Neuronal stem cell (in vitro differentiated cells): ENCODE measurements at regions not wholly inside any gene's neighbourhood (a gene's known extent, or its start where the extent isn't known, plus 50 kb on each side); places are given as distances from the start of the nearest gene placed in this dataset.
A peak's percentile ranks its signal among the peaks of the same experiment; 100 is the strongest.

ENCODE experiments used
- DNase-seq: peaks from one replicate; pipeline ENCODE4 v3.0.0-alpha.2; 2013; ENCODE audit warnings: low spot score
- H2AFZ ChIP-seq: one replicate; pipeline ENCODE4 v1.6.1; 2013; ENCODE audit warnings: mild to moderate bottlenecking, low read length, inconsistent platforms
- H2AK5ac ChIP-seq: 2 replicates; pipeline ENCODE4 v1.6.1; 2013; ENCODE audit warnings: low read depth, mild to moderate bottlenecking, inconsistent platforms, low read length, moderate library complexity, mixed read lengths
- H2BK120ac ChIP-seq: 2 replicates; pipeline ENCODE4 v1.6.1; 2013; ENCODE audit warnings: low read depth, mild to moderate bottlenecking, inconsistent platforms, low read length, moderate library complexity, mixed read lengths
- H2BK12ac ChIP-seq: one replicate; pipeline ENCODE4 v1.6.1; 2013; ENCODE audit warnings: low read length, inconsistent platforms
- H2BK15ac ChIP-seq: 2 replicates; pipeline ENCODE4 v1.6.1; 2013; ENCODE audit warnings: mild to moderate bottlenecking, low read length, inconsistent platforms, mixed read lengths
- H2BK5ac ChIP-seq: one replicate; pipeline ENCODE4 v1.6.1; 2013; ENCODE audit warnings: inconsistent platforms, mild to moderate bottlenecking, low read length, moderate library complexity
- H3K14ac ChIP-seq: one replicate; pipeline ENCODE4 v1.6.1; 2013; ENCODE audit warnings: low read length, inconsistent platforms
- H3K18ac ChIP-seq: 2 replicates; pipeline ENCODE4 v1.6.1; 2013; ENCODE audit warnings: low read length, inconsistent platforms
- H3K23ac ChIP-seq: 2 replicates; pipeline ENCODE4 v1.6.1; 2013; ENCODE audit warnings: low read depth, mild to moderate bottlenecking, mixed read lengths, low read length, inconsistent platforms; ENCODE audit not compliant: poor library complexity
- H3K27ac ChIP-seq: replicated peaks from 3 replicates; pipeline ENCODE4 v1.5.1; 2013; ENCODE audit warnings: low read length, inconsistent platforms
- H3K27me3 ChIP-seq, 3 experiments: 2 replicates each; pipeline ENCODE4 v1.6.1; 2013; ENCODE audit warnings: low read length in 3 of 3, mild to moderate bottlenecking in 2 of 3, inconsistent platforms in 1 of 3, low read depth in 1 of 3, mixed read lengths in 1 of 3, moderate library complexity in 1 of 3; ENCODE audit not compliant: control insufficient read depth in 3 of 3, insufficient read depth in 3 of 3
- H3K36me3 ChIP-seq, 2 donors: replicated peaks in 1 of 2; 2 replicates each; pipeline ENCODE4 v1.6.1; 2013; ENCODE audit warnings: low read length in 2 of 2; ENCODE audit not compliant: control insufficient read depth in 2 of 2, insufficient read depth in 2 of 2
- H3K4ac ChIP-seq: 2 replicates; pipeline ENCODE4 v1.6.1; 2013; ENCODE audit warnings: inconsistent platforms, mild to moderate bottlenecking, low read length, moderate library complexity
- H3K4me1 ChIP-seq, 2 donors: 1 replicate in 1 of 2; 2 replicates in 1 of 2; pipeline ENCODE4 v1.6.1; 2013; ENCODE audit warnings: low read length in 2 of 2, low read depth in 1 of 2; ENCODE audit not compliant: control insufficient read depth in 2 of 2, insufficient read depth in 1 of 2
- H3K4me2 ChIP-seq: one replicate; pipeline ENCODE4 v1.6.1; 2013; ENCODE audit warnings: mild to moderate bottlenecking, low read length, inconsistent platforms; ENCODE audit not compliant: insufficient read depth, poor library complexity, severe bottlenecking
- H3K4me3 ChIP-seq, 2 donors: 2 replicates each; pipeline ENCODE4 v1.5.1; 2013; ENCODE audit warnings: low read length in 2 of 2, mild to moderate bottlenecking in 2 of 2, inconsistent platforms in 1 of 2, moderate library complexity in 1 of 2
- H3K79me1 ChIP-seq: one replicate; pipeline ENCODE4 v1.6.1; 2013; ENCODE audit warnings: low read depth, mild to moderate bottlenecking, inconsistent platforms, low read length, moderate library complexity
- H3K9ac ChIP-seq: one replicate; pipeline ENCODE4 v1.6.1; 2013; ENCODE audit warnings: mild to moderate bottlenecking, low read depth, low read length, inconsistent platforms; ENCODE audit not compliant: poor library complexity
- H3K9me3 ChIP-seq, 2 donors: replicated peaks in 1 of 2; 2 replicates each; pipeline versions ENCODE3 to v1.6.1; 2013; ENCODE audit warnings: low read length in 2 of 2, mild to moderate bottlenecking in 2 of 2, inconsistent platforms in 1 of 2, low read depth in 1 of 2, mixed read lengths in 1 of 2, moderate library complexity in 1 of 2; ENCODE audit not compliant: control insufficient read depth in 2 of 2, insufficient read depth in 1 of 2
- H4K8ac ChIP-seq: one replicate; pipeline ENCODE4 v1.6.1; 2013; ENCODE audit warnings: low read depth, mild to moderate bottlenecking, inconsistent platforms, low read length, moderate library complexity
- H4K91ac ChIP-seq: one replicate; pipeline ENCODE4 v1.6.1; 2013; ENCODE audit warnings: low read length, low read depth, mild to moderate bottlenecking, inconsistent platforms; ENCODE audit not compliant: poor library complexity
- WGBS, 2 donors: extraction: QIAGEN DNeasy Blood & Tissue Kit; methylation state at CpG; one replicate each; pipeline ENCODE4 v1.1.7; 2013; ENCODE audit warnings: missing lambda C conversion rate in 2 of 2, mixed read lengths in 1 of 2; ENCODE audit not compliant: insufficient read length in 2 of 2, insufficient replicate concordance in 1 of 2; ENCODE audit errors: extremely low coverage in 2 of 2; 5-methylcytosine and 5-hydroxymethylcytosine counted together

GRCh38 chr2:11045294-11045693 lies 110.0 kb upstream of the SLC66A3 start:
- H3K23ac ChIP-seq: no peak overlapping the region
- H3K4me1 ChIP-seq: peaks cover under 1 to 3% of the 10 kb centered on the region in 2 donors
- no peak overlapping the region for H2AK5ac ChIP-seq
- H3K4me2 ChIP-seq: no peak overlapping the region
- H3K27me3 ChIP-seq: peaks cover 0 to 4% (median 0%) of the 10 kb centered on the region in 3 experiments
- H2BK15ac ChIP-seq: no peak overlapping the region
- H3K79me1 ChIP-seq: no peaks in the 10 kb centered on the region
- H4K8ac ChIP-seq: no peak overlapping the region
- H2AFZ ChIP-seq: no peak overlapping the region
- no peak overlapping the region for H3K14ac ChIP-seq
- no peak overlapping the region for H3K9ac ChIP-seq
- H3K27ac ChIP-seq: no peak overlapping the region
- no peak overlapping the region for H3K18ac ChIP-seq
- no peaks in the 10 kb centered on the region for H3K36me3 ChIP-seq
- H4K91ac ChIP-seq: no peak overlapping the region
- no peak overlapping the region for H2BK5ac ChIP-seq
- H3K9me3 ChIP-seq: peaks cover 0 to 2% of the 10 kb centered on the region in 2 donors
- H3K4me3 ChIP-seq: no peak overlapping the region
- no peak overlapping the region for H2BK120ac ChIP-seq
- no peak overlapping the region for H3K4ac ChIP-seq
- no peak for DNase-seq
- H2BK12ac ChIP-seq: no peak overlapping the region
- WGBS, 2 donors: no CpG with 5 or more reads among the region's 7 CpGs

- Histone ChIP-seq H3K4ac (no peak overlapping the region), H2BK12ac (no peak overlapping the region), H3K23ac (no peak overlapping the region), H2AFZ (no peak overlapping the region), H2AK5ac (no peak overlapping the region), H3K27ac (no peak overlapping the region), H3K4me3 (no peak overlapping the region), H2BK120ac (no peak overlapping the region), H3K4me1 (peaks cover 3 to 4% of the 10 kb centered on the region in 2 donors), H3K27me3 (peaks cover 0 to 4% (median 0%) of the 10 kb centered on the region in 3 experiments), H2BK15ac (no peak overlapping the region), H3K9me3 (peaks cover 0 to 2% of the 10 kb centered on the region in 2 donors), H3K36me3 (no peaks in the 10 kb centered on the region), H3K9ac (peak overlapping the region; percentile 51), H3K18ac (no peak overlapping the region), H2BK5ac (no peak overlapping the region), H3K79me1 (peaks cover 2% of the 10 kb centered on the region), H3K14ac (no peak overlapping the region), H4K91ac (no peak overlapping the region), H3K4me2 (no peak overlapping the region), H4K8ac (no peak overlapping the region)
- DNase-seq: no peak
- WGBS, 2 donors: no CpG with 5 or more reads among the region's 14 CpGs
These were observed 106.8 kb upstream of the SLC66A3 start for GRCh38 chr2:11048335-11049008.

- no peak overlapping the region for H3K14ac ChIP-seq
- no peak overlapping the region for H3K23ac ChIP-seq
- H2BK12ac ChIP-seq: no peak overlapping the region
- no peak overlapping the region for H2BK5ac ChIP-seq
- no peak overlapping the region for H2AK5ac ChIP-seq
- WGBS, 2 donors: no CpG with 5 or more reads among the region's 5 CpGs
- H3K4me3 ChIP-seq: no peak overlapping the region
- peaks cover 3 to 4% of the 10 kb centered on the region in 2 donors for H3K4me1 ChIP-seq
- H3K27ac ChIP-seq: no peak overlapping the region
- H2AFZ ChIP-seq: no peak overlapping the region
- no peaks in the 10 kb centered on the region for H3K36me3 ChIP-seq
- no peaks in the 10 kb centered on the region for H3K9me3 ChIP-seq
- no peak overlapping the region for H3K9ac ChIP-seq
- H3K27me3 ChIP-seq: peaks cover 0 to 4% (median 0%) of the 10 kb centered on the region in 3 experiments
- DNase-seq: no peak
- H2BK120ac ChIP-seq: no peak overlapping the region
- no peak overlapping the region for H3K4me2 ChIP-seq
- H3K4ac ChIP-seq: no peak overlapping the region
- H3K79me1 ChIP-seq: peaks cover 2% of the 10 kb centered on the region
- H4K8ac ChIP-seq: no peak overlapping the region
- H4K91ac ChIP-seq: no peak overlapping the region
- H3K18ac ChIP-seq: no peak overlapping the region
- no peak overlapping the region for H2BK15ac ChIP-seq
These were observed 104.7 kb upstream of the SLC66A3 start for GRCh38 chr2:11050565-11050964.

- no peak overlapping the region for H3K23ac ChIP-seq
- no peaks in the 10 kb centered on the region for H3K36me3 ChIP-seq
- no peak overlapping the region for H3K4ac ChIP-seq
- H2AK5ac ChIP-seq: no peak overlapping the region
- no peak for DNase-seq
- H3K4me2 ChIP-seq: no peak overlapping the region
- H2AFZ ChIP-seq: no peak overlapping the region
- peaks cover 3 to 4% of the 10 kb centered on the region in 2 donors for H3K4me1 ChIP-seq
- H4K91ac ChIP-seq: no peak overlapping the region
- no peak overlapping the region for H3K9ac ChIP-seq
- no peak overlapping the region for H2BK15ac ChIP-seq
- no peak overlapping the region for H3K4me3 ChIP-seq
- H3K27me3 ChIP-seq: peaks cover 0 to 4% (median 0%) of the 10 kb centered on the region in 3 experiments
- WGBS, 2 donors: no CpG with 5 or more reads among the region's 9 CpGs
- H3K9me3 ChIP-seq: no peaks in the 10 kb centered on the region
- H2BK5ac ChIP-seq: no peak overlapping the region
- no peak overlapping the region for H3K27ac ChIP-seq
- no peak overlapping the region for H2BK120ac ChIP-seq
- H3K18ac ChIP-seq: peak overlapping the region; percentile 89
- H3K14ac ChIP-seq: no peak overlapping the region
- peaks cover 2% of the 10 kb centered on the region for H3K79me1 ChIP-seq
- no peak overlapping the region for H4K8ac ChIP-seq
- H2BK12ac ChIP-seq: no peak overlapping the region
These were observed 104.0 kb upstream of the SLC66A3 start for GRCh38 chr2:11051280-11051679.
